ENCODE measurements at regions not wholly inside any gene's neighbourhood (a gene's known extent, or its start where the extent isn't known, plus 50 kb on each side); places are given as distances from the start of the nearest gene placed in this dataset.

DNA sequence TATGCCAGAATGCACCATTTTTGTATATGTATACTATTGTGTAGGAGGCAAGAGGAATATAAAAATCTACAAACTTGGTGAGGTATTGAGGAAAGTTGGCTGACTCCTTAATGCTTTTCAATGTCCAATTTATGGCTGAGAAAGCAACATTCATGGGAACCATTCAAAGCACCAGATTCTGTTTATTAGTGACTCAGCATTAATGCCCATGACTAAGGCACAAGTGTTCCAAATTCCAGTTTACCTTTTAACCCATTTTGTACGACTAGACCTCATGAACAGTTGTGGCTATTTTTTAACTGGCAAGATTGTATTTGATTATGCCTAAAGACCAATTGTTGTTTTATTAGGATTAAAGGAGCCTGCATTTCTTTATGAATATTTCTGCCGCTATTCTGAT lies 375.4 kb upstream of the ATP2B1 start:
- no peak for DNase-seq (ENCODE audit: low spot score)
- H3K4me3 ChIP-seq = no peak overlapping the region
- H3K36me3 ChIP-seq = no peaks in the 10 kb centered on the region
- H3K4me1 ChIP-seq (ENCODE audit: control insufficient read depth in 1 of 2, low read depth in 2 of 2) = no peaks in the 10 kb centered on the region
- no peak overlapping the region for H3K27ac ChIP-seq
- no peaks in the 10 kb centered on the region for H3K27me3 ChIP-seq (replicated peaks; ENCODE audit: insufficient read depth)
- no peak for TF ChIP-seq CTCF (IDR thresholded peaks at IDR 0.05)
- no peak for ATAC-seq (ENCODE audit: insufficient number of reproducible peaks, low FRiP score, low read depth)
- H3K9me3 ChIP-seq = no peaks in the 10 kb centered on the region

GRCh38 chr12:90080616-90081015 lies 372.0 kb upstream of the ATP2B1 start:
- H3K36me3 ChIP-seq = no peaks in the 10 kb centered on the region
- ATAC-seq (ENCODE audit: insufficient number of reproducible peaks, low FRiP score, low read depth) = no peak
- no peak overlapping the region for H3K27ac ChIP-seq
- DNase-seq (ENCODE audit: low spot score) = no peak
- no peaks in the 10 kb centered on the region for H3K9me3 ChIP-seq
- H3K27me3 ChIP-seq (replicated peaks; ENCODE audit: insufficient read depth) = no peaks in the 10 kb centered on the region
- TF ChIP-seq CTCF (IDR thresholded peaks at IDR 0.05) = no peak
- no peaks in the 10 kb centered on the region for H3K4me1 ChIP-seq (ENCODE audit: control insufficient read depth in 1 of 2, low read depth in 2 of 2)
- H3K4me3 ChIP-seq = no peak overlapping the region

- no peak for TF ChIP-seq CTCF (IDR thresholded peaks at IDR 0.05)
- Histone ChIP-seq H3K27ac (no peak overlapping the region), H3K36me3 (no peaks in the 10 kb centered on the region), H3K4me1 (ENCODE audit: control insufficient read depth in 1 of 2, low read depth in 2 of 2) (no peaks in the 10 kb centered on the region), H3K4me3 (no peak overlapping the region), H3K27me3 (replicated peaks; ENCODE audit: insufficient read depth) (no peaks in the 10 kb centered on the region), H3K9me3 (no peaks in the 10 kb centered on the region)
- ATAC-seq (ENCODE audit: insufficient number of reproducible peaks, low FRiP score, low read depth) = no peak
- no peak for DNase-seq (ENCODE audit: low spot score)
These were observed 371.0 kb upstream of the ATP2B1 start for GRCh38 chr12:90079529-90080210.

DNA sequence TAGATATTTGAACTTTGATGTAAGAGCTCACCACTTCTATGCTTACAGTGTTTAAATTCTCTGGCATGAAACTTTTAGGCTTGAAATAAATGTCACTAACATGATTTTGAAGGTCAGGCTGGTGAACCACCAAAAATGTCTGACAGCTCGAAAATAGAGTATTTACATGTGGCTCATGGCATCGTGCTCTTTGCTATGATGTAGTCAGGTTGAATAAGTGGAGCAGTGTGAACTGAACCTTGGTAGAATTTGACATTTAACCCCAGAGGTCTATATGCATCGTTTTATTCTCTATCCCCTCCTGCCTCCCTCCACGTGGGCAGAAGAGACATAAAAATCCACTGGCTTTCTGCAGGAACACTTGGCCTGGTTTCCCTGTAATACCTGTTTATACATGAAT lies 369.7 kb upstream of the ATP2B1 start:
- H3K4me3 ChIP-seq = no peak overlapping the region
- no peaks in the 10 kb centered on the region for H3K9me3 ChIP-seq
- no peak for TF ChIP-seq CTCF (IDR thresholded peaks at IDR 0.05)
- no peaks in the 10 kb centered on the region for H3K36me3 ChIP-seq
- no peaks in the 10 kb centered on the region for H3K27me3 ChIP-seq (replicated peaks; ENCODE audit: insufficient read depth)
- DNase-seq (ENCODE audit: low spot score) (no peak), ATAC-seq (ENCODE audit: insufficient number of reproducible peaks, low FRiP score, low read depth) (no peak)
- no peak overlapping the region for H3K27ac ChIP-seq
- no peaks in the 10 kb centered on the region for H3K4me1 ChIP-seq (ENCODE audit: control insufficient read depth in 1 of 2, low read depth in 2 of 2)

DNA sequence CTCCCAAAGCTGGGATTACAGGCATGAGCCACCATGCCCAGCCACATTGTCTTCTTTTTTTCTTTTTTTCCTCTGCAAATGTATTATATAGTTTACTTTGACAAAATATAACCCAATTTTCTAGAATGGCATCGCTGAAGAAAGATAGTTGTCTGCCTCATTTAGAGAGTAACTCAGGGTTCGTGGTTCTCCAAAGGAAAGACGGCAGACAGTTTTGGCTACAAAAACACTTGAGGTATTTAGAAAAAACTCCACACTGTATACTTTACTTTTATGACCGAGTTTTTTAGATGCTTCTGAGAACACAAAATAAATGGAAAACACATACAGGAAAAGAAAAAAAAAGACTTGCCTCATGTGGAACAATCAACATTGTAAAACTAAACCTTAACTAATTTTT lies 369.1 kb upstream of the ATP2B1 start:
- no peaks in the 10 kb centered on the region for H3K9me3 ChIP-seq
- DNase-seq (ENCODE audit: low spot score) (no peak), ATAC-seq (ENCODE audit: insufficient number of reproducible peaks, low FRiP score, low read depth) (no peak)
- no peak for TF ChIP-seq CTCF (IDR thresholded peaks at IDR 0.05)
- no peak overlapping the region for H3K27ac ChIP-seq
- no peaks in the 10 kb centered on the region for H3K36me3 ChIP-seq
- H3K4me3 ChIP-seq = no peak overlapping the region
- H3K4me1 ChIP-seq (ENCODE audit: control insufficient read depth in 1 of 2, low read depth in 2 of 2) = no peaks in the 10 kb centered on the region
- no peaks in the 10 kb centered on the region for H3K27me3 ChIP-seq (replicated peaks; ENCODE audit: insufficient read depth)
